Naive thymus-derived CD4-positive, alpha-beta T cell (primary cell): ENCODE measurements at regions not wholly inside any gene's neighbourhood (a gene's known extent, or its start where the extent isn't known, plus 50 kb on each side); places are given as distances from the start of the nearest gene placed in this dataset.

Experiments
- ATAC-seq: fragments of 150-1000 bp; cut with Tn5 transposase; 2 replicates; pipeline ENCODE4 v1.10.0; 2021; ENCODE audit warnings: mild to moderate bottlenecking, moderate library complexity
- CTCF ChIA-PET: fragments of 350-600 bp; sonication (Branson Sonifier 250); formaldehyde crosslinking; loops from one replicate; lab custom pipeline; 2021; ENCODE audit warnings: antibody characterized with exemption; lab: Charles Lee
- POLR2A ChIA-PET: fragments of 350-600 bp; sonication (Branson Sonifier 250); formaldehyde crosslinking; loops from one replicate; lab custom pipeline; 2021; ENCODE audit warnings: antibody characterized with exemption, inconsistent platforms; lab: Charles Lee
- DNase-seq, 9 donors: peaks; one replicate each; pipeline versions ENCODE4 v3.0.0 to v3.0.0-alpha.2; 2020 to 2022; ENCODE audit warnings: mixed read lengths in 1 of 9
- H3K27ac ChIP-seq: one replicate; pipeline ENCODE4 v1.7.0; 2013; ENCODE audit warnings: mild to moderate bottlenecking, low read depth, low read length, moderate library complexity
- H3K27me3 ChIP-seq, 2 donors: one replicate each; pipeline ENCODE4 v1.7.0; 2013; ENCODE audit warnings: low read length in 2 of 2, mild to moderate bottlenecking in 2 of 2, moderate library complexity in 2 of 2; ENCODE audit not compliant: control insufficient read depth in 2 of 2, insufficient read depth in 2 of 2
- H3K36me3 ChIP-seq, 3 experiments: 1 replicate in 2 of 3; 2 replicates in 1 of 3; pipeline ENCODE4 v1.7.0; 2013; ENCODE audit warnings: low read length in 3 of 3, mild to moderate bottlenecking in 3 of 3, moderate library complexity in 1 of 3; ENCODE audit not compliant: insufficient read depth in 3 of 3, control insufficient read depth in 2 of 3
- H3K4me1 ChIP-seq, 2 donors: one replicate each; pipeline ENCODE4 v1.7.0; 2013; ENCODE audit warnings: low read length in 2 of 2, mild to moderate bottlenecking in 2 of 2, moderate library complexity in 1 of 2; ENCODE audit not compliant: control insufficient read depth in 2 of 2, insufficient read depth in 2 of 2
- H3K4me3 ChIP-seq: 2 replicates; pipeline ENCODE4 v1.7.0; 2013; ENCODE audit warnings: mild to moderate bottlenecking, low read length
- H3K9me3 ChIP-seq, 3 experiments: 1 replicate in 2 of 3; 2 replicates in 1 of 3; pipeline ENCODE4 v1.7.0; 2013; ENCODE audit warnings: low read length in 3 of 3; ENCODE audit not compliant: control insufficient read depth in 2 of 3
- H3K27ac Mint-ChIP-seq, 9 donors: one replicate each; pipeline ENCODE4 v1.8.0; 2020 to 2022; ENCODE audit warnings: mixed read lengths in 9 of 9, mild to moderate bottlenecking in 8 of 9, moderate library complexity in 5 of 9, inconsistent platforms in 2 of 9
- H3K27me3 Mint-ChIP-seq, 5 donors: one replicate each; pipeline ENCODE4 v1.8.0; 2021 to 2022; ENCODE audit warnings: mixed read lengths in 5 of 5, mild to moderate bottlenecking in 1 of 5
- H3K36me3 Mint-ChIP-seq, 5 donors: one replicate each; pipeline ENCODE4 v1.8.0; 2020 to 2022; ENCODE audit warnings: mixed read lengths in 5 of 5, mild to moderate bottlenecking in 3 of 5, inconsistent platforms in 1 of 5
- H3K4me1 Mint-ChIP-seq, 7 donors: one replicate each; pipeline ENCODE4 v1.8.0; 2020 to 2022; ENCODE audit warnings: mixed read lengths in 7 of 7, mild to moderate bottlenecking in 3 of 7, inconsistent platforms in 1 of 7
- H3K4me3 Mint-ChIP-seq, 10 donors: one replicate each; pipeline ENCODE4 v1.8.0; 2020 to 2022; ENCODE audit warnings: mild to moderate bottlenecking in 10 of 10, mixed read lengths in 10 of 10, moderate library complexity in 6 of 10, inconsistent platforms in 2 of 10
- H3K9me3 Mint-ChIP-seq, 11 donors: one replicate each; pipeline ENCODE4 v1.8.0; 2020 to 2022; ENCODE audit warnings: mixed read lengths in 11 of 11, mild to moderate bottlenecking in 4 of 11, inconsistent platforms in 1 of 11, moderate library complexity in 1 of 11
- intact Hi-C, 2 donors: fragments of 100-400 bp; cut with micrococcal nuclease; formaldehyde crosslinking; loops; one replicate each; pipeline ENCODE4 v1.15.1; 2023

- ATAC-seq (no peak), DNase-seq (no peak)
- ChIA-PET CTCF (no interaction called here), POLR2A (no interaction called here)
- Histone ChIP-seq H3K9me3 (no peaks in the 10 kb centered on the region), H3K27me3 (no peaks in the 10 kb centered on the region), H3K4me3 (no peak overlapping the region), H3K36me3 (no peaks in the 10 kb centered on the region), H3K4me1 (no peaks in the 10 kb centered on the region), H3K27ac (no peak overlapping the region)
- intact Hi-C loops = no loop called here
- peaks cover 0 to 2% (median 0%) of the 10 kb centered on the region in 5 donors for H3K27me3 Mint-ChIP-seq
- no peak overlapping the region for H3K4me3 Mint-ChIP-seq
- H3K4me1 Mint-ChIP-seq = peaks cover 0 to 17% (median 0%) of the 10 kb centered on the region in 7 donors
- no peaks in the 10 kb centered on the region for H3K9me3 Mint-ChIP-seq
- peaks cover 0 to 3% (median 0%) of the 10 kb centered on the region in 5 donors for H3K36me3 Mint-ChIP-seq
- H3K27ac Mint-ChIP-seq = no peak overlapping the region
These were observed 89.4 kb upstream of the MAX start for GRCh38 chr14:65191716-65192115.

- ChIA-PET POLR2A (no interaction called here), CTCF (no interaction called here)
- peaks cover 0 to 2% (median 0%) of the 10 kb centered on the region in 5 donors for H3K27me3 Mint-ChIP-seq
These were observed 90.4 kb upstream of the MAX start for GRCh38 chr14:65192686-65193085.

DNA sequence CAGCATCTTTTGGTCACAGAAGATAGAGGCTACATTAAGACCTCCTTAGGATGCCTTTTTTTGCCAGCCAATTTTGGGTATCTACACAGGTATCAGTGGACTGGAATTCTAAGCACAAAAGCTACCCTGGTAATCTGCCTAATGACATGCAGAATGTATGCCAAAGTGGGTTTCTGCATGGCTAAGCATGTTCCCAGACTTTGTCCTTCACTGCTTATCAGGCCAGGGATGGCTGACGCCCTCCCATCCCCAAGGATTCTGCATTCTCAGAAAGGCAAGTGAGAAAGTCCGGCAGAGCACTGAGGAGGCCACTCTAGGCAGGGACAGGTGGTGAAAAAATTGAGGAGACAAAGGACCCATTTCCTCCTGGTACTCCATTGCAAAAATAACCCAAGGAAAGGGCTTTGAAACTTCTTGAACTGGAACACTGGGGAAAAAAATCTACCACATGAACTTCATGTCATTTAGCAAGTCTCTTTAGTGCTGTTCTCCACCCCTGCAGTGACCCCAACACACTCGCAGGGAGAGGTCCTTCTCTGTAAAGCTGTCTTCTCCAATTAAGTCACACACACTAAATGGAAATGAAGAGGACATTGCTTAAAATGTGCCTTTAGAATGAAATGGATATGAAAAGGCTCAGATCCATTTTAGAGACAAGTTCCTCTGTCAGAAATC, 91.7 kb upstream of the MAX start:
- no peak overlapping the region for H3K4me3 Mint-ChIP-seq
- ChIA-PET CTCF (no interaction called here), POLR2A (interaction anchor here (2.4 kb wide), 1 partner anchor 11 kb away, joined by 5 read pairs; no protein-coding TSS in a partner anchor)
- Histone ChIP-seq H3K36me3 (no peaks in the 10 kb centered on the region), H3K4me3 (no peak overlapping the region), H3K27me3 (no peaks in the 10 kb centered on the region), H3K9me3 (no peaks in the 10 kb centered on the region), H3K27ac (no peak overlapping the region), H3K4me1 (no peaks in the 10 kb centered on the region)
- H3K27me3 Mint-ChIP-seq = peaks cover 0 to 2% (median 0%) of the 10 kb centered on the region in 5 donors
- peaks cover 0 to 3% (median 0%) of the 10 kb centered on the region in 11 donors for H3K9me3 Mint-ChIP-seq
- DNase-seq = no peak
- no peak overlapping the region for H3K27ac Mint-ChIP-seq
- no peak for ATAC-seq
- intact Hi-C loops = no loop called here
- H3K4me1 Mint-ChIP-seq = peaks cover 0 to 7% (median 0%) of the 10 kb centered on the region in 7 donors
- peaks cover 0 to 3% (median 0%) of the 10 kb centered on the region in 5 donors for H3K36me3 Mint-ChIP-seq

More at GRCh38 chr14:65192686-65193085, 90.4 kb upstream of the MAX start:
- ATAC-seq (no peak), DNase-seq (no peak)
- Mint-ChIP-seq H3K4me1 (peaks cover 0 to 7% (median 0%) of the 10 kb centered on the region in 7 donors), H3K4me3 (no peak overlapping the region), H3K27ac (no peak overlapping the region), H3K36me3 (peaks cover 0 to 3% (median 0%) of the 10 kb centered on the region in 5 donors), H3K9me3 (peaks cover 0 to 3% (median 0%) of the 10 kb centered on the region in 11 donors)
- no peak overlapping the region for H3K4me3 ChIP-seq
- no peaks in the 10 kb centered on the region for H3K36me3 ChIP-seq
- intact Hi-C loops = no loop called here
- no peak overlapping the region for H3K27ac ChIP-seq
- no peaks in the 10 kb centered on the region for H3K27me3 ChIP-seq
- no peaks in the 10 kb centered on the region for H3K4me1 ChIP-seq
- H3K9me3 ChIP-seq = no peaks in the 10 kb centered on the region

DNA sequence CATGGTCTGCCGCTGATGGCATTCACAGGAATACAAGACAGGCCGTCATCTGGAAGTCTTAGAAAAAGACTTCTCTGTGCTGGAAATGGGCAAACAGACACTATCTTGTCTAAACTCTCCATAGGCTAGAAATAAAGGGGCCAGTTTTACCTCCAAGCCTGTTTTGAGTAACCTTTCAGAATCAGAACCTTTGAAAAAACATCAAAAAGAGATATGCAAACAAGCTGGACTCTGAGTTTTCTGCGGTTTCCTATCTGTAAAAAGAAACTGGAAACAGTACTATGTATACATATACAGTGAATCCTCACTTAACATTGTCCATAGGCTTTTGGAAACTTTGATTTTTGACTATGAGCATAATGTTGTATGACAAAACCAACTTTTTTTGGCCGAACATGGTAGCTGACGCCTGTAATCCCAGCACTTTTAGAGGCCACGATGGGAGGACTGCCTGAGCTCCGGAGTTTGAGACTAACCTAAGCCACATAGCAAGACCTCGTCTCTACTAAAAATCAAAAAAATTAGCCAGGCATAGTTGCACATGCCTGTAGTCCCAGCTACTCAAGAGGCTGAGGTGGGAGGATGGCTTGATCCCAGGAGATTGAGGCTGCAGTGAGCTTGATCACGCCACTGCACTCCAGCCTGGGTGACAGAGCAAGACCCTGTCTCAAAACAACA, 92.9 kb upstream of the MAX start:
- H3K4me3 ChIP-seq = no peak overlapping the region
- intact Hi-C loops = no loop called here
- POLR2A ChIA-PET = interaction anchor here (2.4 kb wide), 1 partner anchor 10 kb away, joined by 5 read pairs; no protein-coding TSS in a partner anchor

GRCh38 chr14:65198346-65198745, 96.0 kb upstream of the MAX start:
- no peak for ATAC-seq
- H3K27ac Mint-ChIP-seq = no peak overlapping the region
- peaks cover 0 to 7% (median 0%) of the 10 kb centered on the region in 7 donors for H3K4me1 Mint-ChIP-seq
- intact Hi-C loops = no loop called here
- Histone ChIP-seq H3K27me3 (no peaks in the 10 kb centered on the region), H3K4me3 (no peak overlapping the region), H3K4me1 (no peaks in the 10 kb centered on the region), H3K9me3 (no peaks in the 10 kb centered on the region), H3K36me3 (no peaks in the 10 kb centered on the region), H3K27ac (no peak overlapping the region)
- no peak for DNase-seq
- peaks cover 0 to 3% (median 0%) of the 10 kb centered on the region in 11 donors for H3K9me3 Mint-ChIP-seq
- no peak overlapping the region for H3K4me3 Mint-ChIP-seq
- peaks cover 0 to under 1% (median 0%) of the 10 kb centered on the region in 5 donors for H3K36me3 Mint-ChIP-seq
- POLR2A ChIA-PET = no interaction called here
- CTCF ChIA-PET = no interaction called here
- H3K27me3 Mint-ChIP-seq = no peaks in the 10 kb centered on the region

More for the DNA sequence above, 92.9 kb upstream of the MAX start:
- CTCF ChIA-PET = interaction anchor here (0.9 kb wide), 1 partner anchor 11 kb away, joined by 3 read pairs; no protein-coding TSS in a partner anchor
- no peaks in the 10 kb centered on the region for H3K4me1 ChIP-seq
- H3K36me3 ChIP-seq = no peaks in the 10 kb centered on the region
- peaks cover 0 to 3% (median 0%) of the 10 kb centered on the region in 11 donors for H3K9me3 Mint-ChIP-seq
- H3K4me3 Mint-ChIP-seq = no peak overlapping the region
- no peak for DNase-seq
- no peak overlapping the region for H3K27ac ChIP-seq
- H3K27me3 ChIP-seq = no peaks in the 10 kb centered on the region
- ATAC-seq = no peak
- no peaks in the 10 kb centered on the region for H3K9me3 ChIP-seq
- no peak overlapping the region for H3K27ac Mint-ChIP-seq
- peaks cover 0 to 7% (median 0%) of the 10 kb centered on the region in 7 donors for H3K4me1 Mint-ChIP-seq
- peaks cover 0 to 3% (median 0%) of the 10 kb centered on the region in 5 donors for H3K36me3 Mint-ChIP-seq
- H3K27me3 Mint-ChIP-seq = peaks cover 0 to 2% (median 0%) of the 10 kb centered on the region in 5 donors

DNA sequence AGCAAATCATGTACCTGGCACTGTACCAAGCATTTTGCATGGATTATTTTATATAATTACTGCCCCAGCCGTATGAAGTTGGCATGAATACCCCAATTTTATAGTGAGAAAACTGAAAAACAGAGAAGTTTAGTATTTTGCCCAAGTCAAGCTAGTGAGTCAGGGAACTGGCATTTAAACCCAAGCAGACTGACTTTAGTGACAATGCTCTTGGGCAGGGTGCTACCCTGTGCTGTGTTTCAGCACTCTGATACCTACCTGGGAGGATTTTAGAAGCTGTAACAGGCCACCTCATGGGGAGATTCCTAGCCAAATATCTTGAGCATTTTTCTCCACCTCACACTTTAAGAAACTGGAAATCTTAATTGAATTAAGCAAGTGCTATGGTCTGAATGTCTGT, 98.1 kb upstream of the MAX start:
- Histone ChIP-seq H3K4me3 (no peak overlapping the region), H3K27me3 (no peaks in the 10 kb centered on the region), H3K9me3 (no peaks in the 10 kb centered on the region), H3K36me3 (no peaks in the 10 kb centered on the region), H3K4me1 (peaks cover 3 to 6% of the 10 kb centered on the region in 2 donors), H3K27ac (no peak overlapping the region)
- H3K4me1 Mint-ChIP-seq = peaks cover 7 to 18% (median 11%) of the 10 kb centered on the region in 7 donors
- H3K27me3 Mint-ChIP-seq = no peaks in the 10 kb centered on the region
- H3K27ac Mint-ChIP-seq = no peak overlapping the region
- ATAC-seq (no peak), DNase-seq (no peak)
- peaks cover 0 to 4% (median 0%) of the 10 kb centered on the region in 5 donors for H3K36me3 Mint-ChIP-seq
- H3K4me3 Mint-ChIP-seq = no peak overlapping the region
- CTCF ChIA-PET = no interaction called here
- peaks cover 0 to 6% (median 1%) of the 10 kb centered on the region in 11 donors for H3K9me3 Mint-ChIP-seq
- intact Hi-C loops = no loop called here
- POLR2A ChIA-PET = interaction anchor here (0.6 kb wide), 1 partner anchor 215 kb away, joined by 3 read pairs; no protein-coding TSS in a partner anchor
